ENCODE measurements at regions not wholly inside any gene's neighbourhood (a gene's known extent, or its start where the extent isn't known, plus 50 kb on each side); places are given as distances from the start of the nearest gene placed in this dataset.

DNA sequence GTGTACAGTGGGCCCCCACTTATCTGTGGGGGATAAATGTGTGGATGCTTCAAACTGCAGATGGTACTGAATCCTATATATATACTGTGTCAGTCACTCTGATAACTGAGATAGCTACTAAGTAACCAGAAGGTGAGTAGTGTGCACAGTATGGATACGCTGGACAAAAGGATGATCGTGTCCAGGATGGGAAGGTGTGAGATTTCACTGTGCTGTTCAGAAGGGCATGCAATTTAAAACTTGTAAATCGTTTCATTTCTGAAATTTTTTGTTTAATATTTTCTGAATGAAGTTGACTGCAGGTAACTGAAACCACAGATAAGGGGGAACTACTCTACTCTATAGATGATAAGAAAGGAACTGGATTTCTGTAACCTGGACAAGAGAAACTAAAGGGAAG, 52.1 kb upstream of the SESN3 start:
- TF ChIP-seq, protein P1, sequence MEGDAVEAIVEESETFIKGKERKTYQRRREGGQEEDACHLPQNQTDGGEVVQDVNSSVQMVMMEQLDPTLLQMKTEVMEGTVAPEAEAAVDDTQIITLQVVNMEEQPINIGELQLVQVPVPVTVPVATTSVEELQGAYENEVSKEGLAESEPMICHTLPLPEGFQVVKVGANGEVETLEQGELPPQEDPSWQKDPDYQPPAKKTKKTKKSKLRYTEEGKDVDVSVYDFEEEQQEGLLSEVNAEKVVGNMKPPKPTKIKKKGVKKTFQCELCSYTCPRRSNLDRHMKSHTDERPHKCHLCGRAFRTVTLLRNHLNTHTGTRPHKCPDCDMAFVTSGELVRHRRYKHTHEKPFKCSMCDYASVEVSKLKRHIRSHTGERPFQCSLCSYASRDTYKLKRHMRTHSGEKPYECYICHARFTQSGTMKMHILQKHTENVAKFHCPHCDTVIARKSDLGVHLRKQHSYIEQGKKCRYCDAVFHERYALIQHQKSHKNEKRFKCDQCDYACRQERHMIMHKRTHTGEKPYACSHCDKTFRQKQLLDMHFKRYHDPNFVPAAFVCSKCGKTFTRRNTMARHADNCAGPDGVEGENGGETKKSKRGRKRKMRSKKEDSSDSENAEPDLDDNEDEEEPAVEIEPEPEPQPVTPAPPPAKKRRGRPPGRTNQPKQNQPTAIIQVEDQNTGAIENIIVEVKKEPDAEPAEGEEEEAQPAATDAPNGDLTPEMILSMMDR (conservative IDR thresholded peaks at IDR 0.05 in 1 of 2, IDR thresholded peaks at IDR 0.05 in 1 of 2; ENCODE audit: low read depth in 1 of 2, low read length in 2 of 2): no peak
- TF ChIP-seq EZH2 (IDR thresholded peaks at IDR 0.05; ENCODE audit: low read length, missing control alignments): no peak
